ENCODE measurements at regions not wholly inside any gene's neighbourhood (a gene's known extent, or its start where the extent isn't known, plus 50 kb on each side); places are given as distances from the start of the nearest gene placed in this dataset.

DNA sequence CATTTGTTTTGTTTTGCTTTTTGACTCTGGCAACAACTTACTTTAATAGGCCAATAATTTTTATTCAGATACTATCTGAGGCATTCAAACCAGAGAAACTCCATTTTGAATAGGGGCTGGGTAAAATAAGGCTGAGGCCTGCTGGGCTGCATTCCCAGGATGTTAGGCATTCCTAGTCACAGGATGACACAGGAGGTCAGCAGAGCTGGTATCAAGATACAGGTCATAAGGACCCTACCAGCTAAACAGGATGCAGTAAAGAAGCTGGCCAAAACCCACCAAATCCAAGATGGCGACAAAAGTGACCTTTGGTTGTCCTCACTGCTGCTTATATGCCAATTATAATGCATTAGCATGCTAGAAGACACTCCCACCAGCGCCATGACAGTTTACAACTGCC lies 102.2 kb upstream of the XPO1 start:
- TF ChIP-seq, protein P1, sequence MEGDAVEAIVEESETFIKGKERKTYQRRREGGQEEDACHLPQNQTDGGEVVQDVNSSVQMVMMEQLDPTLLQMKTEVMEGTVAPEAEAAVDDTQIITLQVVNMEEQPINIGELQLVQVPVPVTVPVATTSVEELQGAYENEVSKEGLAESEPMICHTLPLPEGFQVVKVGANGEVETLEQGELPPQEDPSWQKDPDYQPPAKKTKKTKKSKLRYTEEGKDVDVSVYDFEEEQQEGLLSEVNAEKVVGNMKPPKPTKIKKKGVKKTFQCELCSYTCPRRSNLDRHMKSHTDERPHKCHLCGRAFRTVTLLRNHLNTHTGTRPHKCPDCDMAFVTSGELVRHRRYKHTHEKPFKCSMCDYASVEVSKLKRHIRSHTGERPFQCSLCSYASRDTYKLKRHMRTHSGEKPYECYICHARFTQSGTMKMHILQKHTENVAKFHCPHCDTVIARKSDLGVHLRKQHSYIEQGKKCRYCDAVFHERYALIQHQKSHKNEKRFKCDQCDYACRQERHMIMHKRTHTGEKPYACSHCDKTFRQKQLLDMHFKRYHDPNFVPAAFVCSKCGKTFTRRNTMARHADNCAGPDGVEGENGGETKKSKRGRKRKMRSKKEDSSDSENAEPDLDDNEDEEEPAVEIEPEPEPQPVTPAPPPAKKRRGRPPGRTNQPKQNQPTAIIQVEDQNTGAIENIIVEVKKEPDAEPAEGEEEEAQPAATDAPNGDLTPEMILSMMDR (IDR thresholded peaks at IDR 0.05) = no peak
- no peak for TF ChIP-seq POLR2A (IDR thresholded peaks at IDR 0.05)

All from breast epithelium (tissue), 3 donors.